Mesendoderm (in vitro differentiated cells): ENCODE measurements at regions not wholly inside any gene's neighbourhood (a gene's known extent, or its start where the extent isn't known, plus 50 kb on each side); places are given as distances from the start of the nearest gene placed in this dataset.

ENCODE experiments used
- DNase-seq: peaks from one replicate; pipeline ENCODE4 v3.0.0; 2013
- H2AK5ac ChIP-seq: 2 replicates; pipeline ENCODE4 v1.6.1; 2013; ENCODE audit warnings: low read length, inconsistent platforms
- H2BK120ac ChIP-seq: 2 replicates; pipeline ENCODE4 v1.6.1; 2013; ENCODE audit warnings: low read depth, mild to moderate bottlenecking, low read length, moderate library complexity, mixed read lengths
- H2BK15ac ChIP-seq: replicated peaks from 2 replicates; pipeline ENCODE4 v1.6.1; 2013; ENCODE audit warnings: low read depth, mild to moderate bottlenecking, moderate library complexity
- H2BK5ac ChIP-seq: 2 replicates; pipeline ENCODE4 v1.6.1; 2013; ENCODE audit warnings: low read length, inconsistent platforms
- H3K18ac ChIP-seq: 2 replicates; pipeline ENCODE4 v1.6.1; 2013; ENCODE audit warnings: mild to moderate bottlenecking, low read length, mixed read lengths
- H3K23ac ChIP-seq: one replicate; pipeline ENCODE4 v1.6.1; 2013; ENCODE audit warnings: low read length
- H3K27ac ChIP-seq: 2 replicates; pipeline ENCODE4 v1.5.1; 2013; ENCODE audit warnings: low read depth, mild to moderate bottlenecking, inconsistent platforms, low read length, moderate library complexity
- H3K27me3 ChIP-seq: 2 replicates; pipeline ENCODE4 v1.6.1; 2013; ENCODE audit warnings: low read length, control low read depth, mild to moderate bottlenecking, inconsistent platforms; ENCODE audit not compliant: insufficient read depth, poor library complexity
- H3K36me3 ChIP-seq: 2 replicates; pipeline ENCODE4 v1.6.1; 2013; ENCODE audit warnings: low read length, inconsistent platforms; ENCODE audit not compliant: control insufficient read depth, insufficient read depth
- H3K4ac ChIP-seq: one replicate; pipeline ENCODE4 v1.6.1; 2013; ENCODE audit warnings: low read depth, mild to moderate bottlenecking, low read length, moderate library complexity
- H3K4me1 ChIP-seq: 2 replicates; pipeline ENCODE4 v1.6.1; 2013; ENCODE audit warnings: low read depth, low read length, inconsistent platforms; ENCODE audit not compliant: control insufficient read depth
- H3K4me2 ChIP-seq: 2 replicates; pipeline ENCODE4 v1.6.1; 2013; ENCODE audit warnings: low read length
- H3K4me3 ChIP-seq: 2 replicates; pipeline ENCODE4 v1.5.1; 2013; ENCODE audit warnings: mild to moderate bottlenecking, low read length
- H3K56ac ChIP-seq: one replicate; pipeline ENCODE4 v1.6.1; 2013; ENCODE audit warnings: low read length
- H3K79me1 ChIP-seq: 2 replicates; pipeline ENCODE4 v1.6.1; 2013; ENCODE audit warnings: low read length, inconsistent platforms
- H3K79me2 ChIP-seq: 2 replicates; pipeline ENCODE4 v1.6.1; 2013; ENCODE audit warnings: mild to moderate bottlenecking, low read length; ENCODE audit not compliant: control insufficient read depth, insufficient read depth
- H3K9ac ChIP-seq: 2 replicates; pipeline ENCODE4 v1.6.1; 2013; ENCODE audit warnings: low read length, inconsistent platforms
- H4K5ac ChIP-seq: one replicate; pipeline ENCODE4 v1.6.1; 2013; ENCODE audit warnings: low read length
- H4K8ac ChIP-seq: one replicate; pipeline ENCODE4 v1.6.1; 2013; ENCODE audit warnings: low read depth, mild to moderate bottlenecking, control low read depth, low read length, moderate library complexity
- WGBS: extraction: QIAGEN DNeasy Blood & Tissue Kit; methylation state at CpG from one replicate; pipeline ENCODE4 v1.1.7; 2013; ENCODE audit warnings: low lambda C conversion rate, missing lambda C conversion rate; ENCODE audit not compliant: insufficient coverage; ENCODE audit errors: extremely low coverage; 5-methylcytosine and 5-hydroxymethylcytosine counted together

GRCh38 chr4:177196615-177197014 is 113.1 kb upstream of the NEIL3 start:
- Histone ChIP-seq H2BK120ac (no peak overlapping the region), H3K4me3 (no peak overlapping the region), H3K4ac (no peak overlapping the region), H2AK5ac (no peak overlapping the region), H3K27ac (no peak overlapping the region), H3K36me3 (no peaks in the 10 kb centered on the region), H3K4me1 (no peaks in the 10 kb centered on the region), H3K79me2 (no peaks in the 10 kb centered on the region), H3K27me3 (no peaks in the 10 kb centered on the region), H4K5ac (no peak overlapping the region), H3K79me1 (no peaks in the 10 kb centered on the region), H3K56ac (no peak overlapping the region), H3K18ac (no peak overlapping the region), H3K9ac (no peak overlapping the region), H2BK5ac (no peak overlapping the region), H3K4me2 (no peak overlapping the region), H2BK15ac (no peak overlapping the region), H4K8ac (no peak overlapping the region), H3K23ac (no peak overlapping the region)
- no CpG with 5 or more reads among the region's 2 CpGs for WGBS
- no peak for DNase-seq

- no CpG with 5 or more reads among the region's 1 CpG for whole genome bisulfite sequencing
- Histone ChIP-seq H4K5ac (no peak overlapping the region), H3K4ac (no peak overlapping the region), H3K9ac (no peak overlapping the region), H4K8ac (no peak overlapping the region), H3K4me2 (no peak overlapping the region), H3K23ac (no peak overlapping the region), H2BK120ac (no peak overlapping the region), H3K18ac (no peak overlapping the region), H2BK5ac (no peak overlapping the region), H3K79me2 (no peaks in the 10 kb centered on the region), H3K36me3 (no peaks in the 10 kb centered on the region), H3K27me3 (no peaks in the 10 kb centered on the region), H2AK5ac (no peak overlapping the region), H3K27ac (no peak overlapping the region), H3K4me1 (no peaks in the 10 kb centered on the region), H3K56ac (no peak overlapping the region), H3K4me3 (no peak overlapping the region), H2BK15ac (no peak overlapping the region), H3K79me1 (no peaks in the 10 kb centered on the region)
- no peak for DNase-seq
These were observed 108.1 kb upstream of the NEIL3 start for GRCh38 chr4:177201614-177202013.

GRCh38 chr4:177204126-177204525 is 105.5 kb upstream of the NEIL3 start:
- no peaks in the 10 kb centered on the region for H3K36me3 ChIP-seq
- H3K79me1 ChIP-seq = no peaks in the 10 kb centered on the region

GRCh38 chr4:177214935-177215334 is 94.7 kb upstream of the NEIL3 start:
- Histone ChIP-seq H3K4ac (no peak overlapping the region), H3K4me2 (no peak overlapping the region), H3K4me3 (no peak overlapping the region), H3K79me2 (no peaks in the 10 kb centered on the region), H3K4me1 (peaks cover 3% of the 10 kb centered on the region), H2BK15ac (no peak overlapping the region), H3K9ac (no peak overlapping the region), H3K56ac (no peak overlapping the region), H3K27me3 (no peaks in the 10 kb centered on the region), H3K36me3 (no peaks in the 10 kb centered on the region), H3K79me1 (no peaks in the 10 kb centered on the region), H3K27ac (no peak overlapping the region), H2BK5ac (no peak overlapping the region), H4K5ac (no peak overlapping the region), H3K23ac (no peak overlapping the region), H4K8ac (no peak overlapping the region), H3K18ac (no peak overlapping the region), H2AK5ac (no peak overlapping the region), H2BK120ac (no peak overlapping the region)
- DNase-seq = no peak
- WGBS = no CpG with 5 or more reads among the region's 5 CpGs

More at GRCh38 chr4:177204126-177204525, 105.5 kb upstream of the NEIL3 start:
- H3K23ac ChIP-seq = no peak overlapping the region
- no peak overlapping the region for H3K18ac ChIP-seq
- no peak overlapping the region for H2BK120ac ChIP-seq
- no peak overlapping the region for H3K27ac ChIP-seq
- DNase-seq = no peak
- no CpG with 5 or more reads among the region's 2 CpGs for WGBS
- H2AK5ac ChIP-seq = no peak overlapping the region
- H3K9ac ChIP-seq = no peak overlapping the region
- no peak overlapping the region for H4K8ac ChIP-seq
- no peak overlapping the region for H2BK15ac ChIP-seq
- no peaks in the 10 kb centered on the region for H3K79me2 ChIP-seq
- H3K4me3 ChIP-seq = no peak overlapping the region
- H3K4me1 ChIP-seq = no peaks in the 10 kb centered on the region
- no peak overlapping the region for H3K56ac ChIP-seq
- no peak overlapping the region for H4K5ac ChIP-seq
- no peak overlapping the region for H2BK5ac ChIP-seq
- no peaks in the 10 kb centered on the region for H3K27me3 ChIP-seq
- no peak overlapping the region for H3K4ac ChIP-seq
- no peak overlapping the region for H3K4me2 ChIP-seq

- Histone ChIP-seq H3K27ac (no peak overlapping the region), H4K8ac (no peak overlapping the region), H3K79me2 (no peaks in the 10 kb centered on the region)
These were observed 89.3 kb upstream of the NEIL3 start for GRCh38 chr4:177220376-177220775.

GRCh38 chr4:177222781-177223180 is 86.9 kb upstream of the NEIL3 start:
- Histone ChIP-seq H2BK5ac (no peak overlapping the region), H3K4ac (no peak overlapping the region), H3K79me1 (no peaks in the 10 kb centered on the region), H2BK120ac (no peak overlapping the region), H3K56ac (no peak overlapping the region), H2AK5ac (no peak overlapping the region), H4K8ac (no peak overlapping the region), H3K27ac (no peak overlapping the region), H3K4me3 (no peak overlapping the region), H2BK15ac (no peak overlapping the region), H3K4me1 (peaks cover under 1% of the 10 kb centered on the region), H3K9ac (no peak overlapping the region), H3K23ac (no peak overlapping the region), H4K5ac (no peak overlapping the region), H3K18ac (no peak overlapping the region), H3K36me3 (no peaks in the 10 kb centered on the region), H3K4me2 (no peak overlapping the region), H3K79me2 (no peaks in the 10 kb centered on the region), H3K27me3 (no peaks in the 10 kb centered on the region)
- no CpG with 5 or more reads among the region's 2 CpGs for WGBS
- DNase-seq = no peak

More at GRCh38 chr4:177220376-177220775, 89.3 kb upstream of the NEIL3 start:
- H2AK5ac ChIP-seq = no peak overlapping the region
- 100% methylated on average over 1 of the region's 4 CpGs for WGBS
- no peak overlapping the region for H2BK120ac ChIP-seq
- peaks cover 3% of the 10 kb centered on the region for H3K4me1 ChIP-seq
- no peak overlapping the region for H3K4me2 ChIP-seq
- no peak overlapping the region for H4K5ac ChIP-seq
- no peak overlapping the region for H2BK15ac ChIP-seq
- no peak overlapping the region for H2BK5ac ChIP-seq
- no peaks in the 10 kb centered on the region for H3K27me3 ChIP-seq
- no peak overlapping the region for H3K23ac ChIP-seq
- no peaks in the 10 kb centered on the region for H3K36me3 ChIP-seq
- no peak overlapping the region for H3K9ac ChIP-seq
- DNase-seq = no peak
- H3K4me3 ChIP-seq = no peak overlapping the region
- H3K56ac ChIP-seq = no peak overlapping the region
- no peaks in the 10 kb centered on the region for H3K79me1 ChIP-seq
- H3K18ac ChIP-seq = no peak overlapping the region
- no peak overlapping the region for H3K4ac ChIP-seq
